ENCODE measurements at regions not wholly inside any gene's neighbourhood (a gene's known extent, or its start where the extent isn't known, plus 50 kb on each side); places are given as distances from the start of the nearest gene placed in this dataset.

- FAIRE-seq (no peak), ATAC-seq (no peak), DNase-seq (ENCODE audit: extremely low read depth in 1 of 4, low spot score in 3 of 4) (no peak)
- POLR2A ChIA-PET = no interaction called here
- intact Hi-C loops (cut with micrococcal nuclease) (loop anchor here (5.0 kb wide), 1 partner anchor 686 kb away; no protein-coding TSS in a partner anchor), in situ Hi-C loops (cut with MboI) (loop anchor here (5.0 to 25.0 kb wide), 2 partner anchors 219 to 504 kb away; no protein-coding TSS in a partner anchor)
- H3K27ac ChIP-seq (ENCODE audit: extremely low read depth, low read depth, low read length) = no peak overlapping the region
- H3K4me3 ChIP-seq = no peak overlapping the region
- no peak overlapping the region for H2AFZ ChIP-seq (ENCODE audit: low read depth, low read length)
- H3K79me2 ChIP-seq (ENCODE audit: control insufficient read depth, insufficient read depth, low read length) = no peaks in the 10 kb centered on the region
- no peaks in the 10 kb centered on the region for H4K20me1 ChIP-seq (replicated peaks; ENCODE audit: control insufficient read depth, insufficient read depth, low read length)
- no peaks in the 10 kb centered on the region for H3K36me3 ChIP-seq (ENCODE audit: control insufficient read depth, insufficient read depth, low read length)
- no peak overlapping the region for H3K9ac ChIP-seq (ENCODE audit: insufficient read depth in 1 of 2, low read depth in 2 of 2, low read length in 2 of 2)
- H3K9me3 ChIP-seq (replicated peaks; ENCODE audit: control insufficient read depth, insufficient read depth, low read depth, low read length) = no peaks in the 10 kb centered on the region
- 0% methylated on average over 5 of the region's 5 CpGs for WGBS (ENCODE audit: insufficient coverage, low coverage, missing lambda C conversion rate)
- BruUV-seq (replicated peaks) = no TSS peak
- no peaks in the 10 kb centered on the region for H3K27me3 ChIP-seq (ENCODE audit: control insufficient read depth in 2 of 2, insufficient read depth in 2 of 2, low read length in 2 of 2)
- no peaks in the 10 kb centered on the region for H3K9me1 ChIP-seq (ENCODE audit: control insufficient read depth, insufficient read depth, low read length)
- no peaks in the 10 kb centered on the region for H3K4me1 ChIP-seq (replicated peaks in 1 of 2; ENCODE audit: control insufficient read depth in 2 of 2, insufficient read depth in 2 of 2, low read length in 2 of 2)
- H3K4me2 ChIP-seq (ENCODE audit: insufficient read depth, low read length) = no peak overlapping the region
- CTCF ChIA-PET (ENCODE audit: low intra/inter-chr PET ratio) = no interaction called here
- TF ChIP-seq RFX7 (CRISPR knock-in tag; IDR thresholded peaks at IDR 0.05) (no peak), MCM5 (IDR thresholded peaks at IDR 0.05; ENCODE audit: low read depth) (no peak), KLF1 (tag; IDR thresholded peaks at IDR 0.05) (no peak), RBM25 (IDR thresholded peaks at IDR 0.05; ENCODE audit: low read depth, low read length, severe bottlenecking) (no peak), NELFE (IDR thresholded peaks at IDR 0.05; ENCODE audit: insufficient read depth, insufficient read length) (no peak), ZNF140 (CRISPR knock-in tag; IDR thresholded peaks at IDR 0.05) (no peak), ZBTB5 (IDR thresholded peaks at IDR 0.05) (no peak), TCF7 (IDR thresholded peaks at IDR 0.05; ENCODE audit: borderline replicate concordance) (no peak), TBL1XR1 (IDR thresholded peaks at IDR 0.05; ENCODE audit: low read length in 2 of 2) (no peak), YY1 (IDR thresholded peaks at IDR 0.05; ENCODE audit: borderline replicate concordance in 1 of 3, control insufficient read depth in 1 of 3, extremely low read depth in 1 of 3, insufficient read depth in 3 of 3, insufficient read length in 1 of 3, insufficient replicate concordance in 2 of 3, low read depth in 1 of 3, low read length in 2 of 3) (no peak), RB1 (IDR thresholded peaks at IDR 0.05; ENCODE audit: low read depth) (no peak)
- TF ChIP-seq, protein P1, sequence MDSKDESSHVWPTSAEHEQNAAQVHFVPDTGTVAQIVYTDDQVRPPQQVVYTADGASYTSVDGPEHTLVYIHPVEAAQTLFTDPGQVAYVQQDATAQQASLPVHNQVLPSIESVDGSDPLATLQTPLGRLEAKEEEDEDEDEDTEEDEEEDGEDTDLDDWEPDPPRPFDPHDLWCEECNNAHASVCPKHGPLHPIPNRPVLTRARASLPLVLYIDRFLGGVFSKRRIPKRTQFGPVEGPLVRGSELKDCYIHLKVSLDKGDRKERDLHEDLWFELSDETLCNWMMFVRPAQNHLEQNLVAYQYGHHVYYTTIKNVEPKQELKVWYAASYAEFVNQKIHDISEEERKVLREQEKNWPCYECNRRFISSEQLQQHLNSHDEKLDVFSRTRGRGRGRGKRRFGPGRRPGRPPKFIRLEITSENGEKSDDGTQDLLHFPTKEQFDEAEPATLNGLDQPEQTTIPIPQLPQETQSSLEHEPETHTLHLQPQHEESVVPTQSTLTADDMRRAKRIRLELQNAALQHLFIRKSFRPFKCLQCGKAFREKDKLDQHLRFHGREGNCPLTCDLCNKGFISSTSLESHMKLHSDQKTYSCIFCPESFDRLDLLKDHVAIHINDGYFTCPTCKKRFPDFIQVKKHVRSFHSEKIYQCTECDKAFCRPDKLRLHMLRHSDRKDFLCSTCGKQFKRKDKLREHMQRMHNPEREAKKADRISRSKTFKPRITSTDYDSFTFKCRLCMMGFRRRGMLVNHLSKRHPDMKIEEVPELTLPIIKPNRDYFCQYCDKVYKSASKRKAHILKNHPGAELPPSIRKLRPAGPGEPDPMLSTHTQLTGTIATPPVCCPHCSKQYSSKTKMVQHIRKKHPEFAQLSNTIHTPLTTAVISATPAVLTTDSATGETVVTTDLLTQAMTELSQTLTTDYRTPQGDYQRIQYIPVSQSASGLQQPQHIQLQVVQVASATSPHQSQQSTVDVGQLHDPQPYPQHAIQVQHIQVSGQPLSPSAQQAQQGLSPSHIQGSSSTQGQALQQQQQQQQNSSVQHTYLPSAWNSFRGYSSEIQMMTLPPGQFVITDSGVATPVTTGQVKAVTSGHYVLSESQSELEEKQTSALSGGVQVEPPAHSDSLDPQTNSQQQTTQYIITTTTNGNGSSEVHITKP (IDR thresholded peaks at IDR 0.05; ENCODE audit: partially characterized antibody) = no peak
- TF ChIP-seq, protein P2, sequence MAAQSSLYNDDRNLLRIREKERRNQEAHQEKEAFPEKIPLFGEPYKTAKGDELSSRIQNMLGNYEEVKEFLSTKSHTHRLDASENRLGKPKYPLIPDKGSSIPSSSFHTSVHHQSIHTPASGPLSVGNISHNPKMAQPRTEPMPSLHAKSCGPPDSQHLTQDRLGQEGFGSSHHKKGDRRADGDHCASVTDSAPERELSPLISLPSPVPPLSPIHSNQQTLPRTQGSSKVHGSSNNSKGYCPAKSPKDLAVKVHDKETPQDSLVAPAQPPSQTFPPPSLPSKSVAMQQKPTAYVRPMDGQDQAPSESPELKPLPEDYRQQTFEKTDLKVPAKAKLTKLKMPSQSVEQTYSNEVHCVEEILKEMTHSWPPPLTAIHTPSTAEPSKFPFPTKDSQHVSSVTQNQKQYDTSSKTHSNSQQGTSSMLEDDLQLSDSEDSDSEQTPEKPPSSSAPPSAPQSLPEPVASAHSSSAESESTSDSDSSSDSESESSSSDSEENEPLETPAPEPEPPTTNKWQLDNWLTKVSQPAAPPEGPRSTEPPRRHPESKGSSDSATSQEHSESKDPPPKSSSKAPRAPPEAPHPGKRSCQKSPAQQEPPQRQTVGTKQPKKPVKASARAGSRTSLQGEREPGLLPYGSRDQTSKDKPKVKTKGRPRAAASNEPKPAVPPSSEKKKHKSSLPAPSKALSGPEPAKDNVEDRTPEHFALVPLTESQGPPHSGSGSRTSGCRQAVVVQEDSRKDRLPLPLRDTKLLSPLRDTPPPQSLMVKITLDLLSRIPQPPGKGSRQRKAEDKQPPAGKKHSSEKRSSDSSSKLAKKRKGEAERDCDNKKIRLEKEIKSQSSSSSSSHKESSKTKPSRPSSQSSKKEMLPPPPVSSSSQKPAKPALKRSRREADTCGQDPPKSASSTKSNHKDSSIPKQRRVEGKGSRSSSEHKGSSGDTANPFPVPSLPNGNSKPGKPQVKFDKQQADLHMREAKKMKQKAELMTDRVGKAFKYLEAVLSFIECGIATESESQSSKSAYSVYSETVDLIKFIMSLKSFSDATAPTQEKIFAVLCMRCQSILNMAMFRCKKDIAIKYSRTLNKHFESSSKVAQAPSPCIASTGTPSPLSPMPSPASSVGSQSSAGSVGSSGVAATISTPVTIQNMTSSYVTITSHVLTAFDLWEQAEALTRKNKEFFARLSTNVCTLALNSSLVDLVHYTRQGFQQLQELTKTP (IDR thresholded peaks at IDR 0.05; ENCODE audit: low read depth in 1 of 2, partially characterized antibody in 2 of 2) = no peak
Observed at GRCh38 chr14:60566101-60566500, 57.2 kb downstream of the SIX6 start.

All from K562 (cell line).